Gastrocnemius medialis (tissue), 4 donors: ENCODE measurements at regions not wholly inside any gene's neighbourhood (a gene's known extent, or its start where the extent isn't known, plus 50 kb on each side); places are given as distances from the start of the nearest gene placed in this dataset.

Experiments
- ATAC-seq, 2 donors: fragments of 150-250 bp; one replicate each; pipeline ENCODE4 v1.9.1; 2016
- DNase-seq, 2 donors: peaks; one replicate each; pipeline ENCODE4 v3.0.0-alpha.2; 2019
- H3K27ac ChIP-seq, 4 donors: fragments of 200-600 bp; sonication (generic); 1 replicate in 1 of 4; 2 replicates in 3 of 4; pipeline ENCODE4 v1.5.1; 2016 to 2018; ENCODE audit warnings: mild to moderate bottlenecking in 2 of 4, moderate library complexity in 1 of 4
- H3K27me3 ChIP-seq, 3 donors: fragments of 200-600 bp; sonication (generic) in 2 of 3; 1 replicate in 1 of 3; 2 replicates in 2 of 3; pipeline versions ENCODE4 v1.5.1 to v1.6.0; 2016 to 2019; ENCODE audit warnings: mild to moderate bottlenecking in 1 of 3, moderate library complexity in 1 of 3
- H3K36me3 ChIP-seq, 2 donors: fragments of 200-600 bp; sonication (generic) in 1 of 2; one replicate each; pipeline ENCODE4 v1.5.1; 2017 to 2018
- H3K4me1 ChIP-seq, 2 donors: fragments of 200-600 bp; sonication (generic) in 1 of 2; one replicate each; pipeline ENCODE4 v1.5.1; 2016 to 2017; ENCODE audit warnings: mild to moderate bottlenecking in 2 of 2
- H3K4me3 ChIP-seq, 4 donors: fragments of 200-600 bp; sonication (generic) in 3 of 4; 1 replicate in 1 of 4; 2 replicates in 3 of 4; pipeline ENCODE4 v1.5.1; 2016 to 2019; ENCODE audit warnings: mild to moderate bottlenecking in 2 of 4
- H3K9me3 ChIP-seq, 3 donors: fragments of 200-600 bp; sonication (generic) in 2 of 3; 1 replicate in 1 of 3; 2 replicates in 2 of 3; pipeline ENCODE4 v1.5.1; 2016 to 2019
- POLR2A ChIP-seq, 2 donors: fragments of 450-650 bp; IDR thresholded peaks; one replicate each; pipeline ENCODE4 v1.6.1; 2017; ENCODE audit warnings: antibody characterized with exemption in 2 of 2, mild to moderate bottlenecking in 2 of 2, moderate library complexity in 2 of 2
- in situ Hi-C, 4 donors: fragments of 200-750 bp; cut with MboI; loops; one replicate each; pipeline versions ENCODE4 v1.15.0 to v1.8.0; 2017; ENCODE audit warnings: low sequenced_read_pairs in 4 of 4
- intact Hi-C: fragments of 100-400 bp; cut with DNase I; formaldehyde crosslinking; loops from one replicate; pipeline ENCODE4 v1.15.1; 2023; ENCODE audit warnings: low total_unique reads
- TF ChIP-seq, protein P1 (sequence below), 5 experiments: fragments of 450-650 bp in 3 of 5; fragments of 200-600 bp in 2 of 5; sonication (generic) in 2 of 5; IDR thresholded peaks in 4 of 5; conservative IDR thresholded peaks in 1 of 5; 1 replicate in 4 of 5; 2 replicates in 1 of 5; pipeline ENCODE4 v1.5.1; 2016 to 2019; ENCODE audit warnings: antibody characterized with exemption in 5 of 5, mild to moderate bottlenecking in 3 of 5, moderate library complexity in 3 of 5

DNA sequence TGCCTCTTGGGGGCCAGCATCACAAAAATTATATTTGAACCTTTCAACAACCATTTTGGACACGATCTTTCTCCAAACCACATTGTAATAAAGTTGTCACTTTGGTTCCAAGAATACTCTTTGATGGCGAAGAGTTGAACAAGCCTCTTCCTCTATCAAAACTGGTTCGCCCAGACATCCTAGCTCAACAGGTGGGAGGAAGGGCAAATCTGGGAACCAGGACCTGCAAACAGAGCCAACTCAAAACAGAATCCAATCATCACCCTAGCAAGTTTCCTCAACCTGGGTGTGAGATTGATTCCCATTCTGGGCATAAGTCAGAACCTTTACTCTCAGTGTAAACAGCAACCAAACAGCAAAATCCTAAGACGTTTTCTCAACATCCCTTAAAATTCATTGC, 141.2 kb upstream of the RREB1 start:
- in situ Hi-C loops (no loop called here), intact Hi-C loops (no loop called here)
- Histone ChIP-seq H3K4me3 (no peak overlapping the region), H3K9me3 (no peaks in the 10 kb centered on the region), H3K27ac (no peak overlapping the region), H3K27me3 (no peaks in the 10 kb centered on the region), H3K4me1 (no peaks in the 10 kb centered on the region), H3K36me3 (no peaks in the 10 kb centered on the region)
- TF ChIP-seq, protein P1, sequence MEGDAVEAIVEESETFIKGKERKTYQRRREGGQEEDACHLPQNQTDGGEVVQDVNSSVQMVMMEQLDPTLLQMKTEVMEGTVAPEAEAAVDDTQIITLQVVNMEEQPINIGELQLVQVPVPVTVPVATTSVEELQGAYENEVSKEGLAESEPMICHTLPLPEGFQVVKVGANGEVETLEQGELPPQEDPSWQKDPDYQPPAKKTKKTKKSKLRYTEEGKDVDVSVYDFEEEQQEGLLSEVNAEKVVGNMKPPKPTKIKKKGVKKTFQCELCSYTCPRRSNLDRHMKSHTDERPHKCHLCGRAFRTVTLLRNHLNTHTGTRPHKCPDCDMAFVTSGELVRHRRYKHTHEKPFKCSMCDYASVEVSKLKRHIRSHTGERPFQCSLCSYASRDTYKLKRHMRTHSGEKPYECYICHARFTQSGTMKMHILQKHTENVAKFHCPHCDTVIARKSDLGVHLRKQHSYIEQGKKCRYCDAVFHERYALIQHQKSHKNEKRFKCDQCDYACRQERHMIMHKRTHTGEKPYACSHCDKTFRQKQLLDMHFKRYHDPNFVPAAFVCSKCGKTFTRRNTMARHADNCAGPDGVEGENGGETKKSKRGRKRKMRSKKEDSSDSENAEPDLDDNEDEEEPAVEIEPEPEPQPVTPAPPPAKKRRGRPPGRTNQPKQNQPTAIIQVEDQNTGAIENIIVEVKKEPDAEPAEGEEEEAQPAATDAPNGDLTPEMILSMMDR (IDR thresholded peaks at IDR 0.05 in 4 of 5, conservative IDR thresholded peaks at IDR 0.05 in 1 of 5) = no peak
- TF ChIP-seq POLR2A (IDR thresholded peaks at IDR 0.05) = no peak
- no peak for ATAC-seq
- DNase-seq = no peak

DNA sequence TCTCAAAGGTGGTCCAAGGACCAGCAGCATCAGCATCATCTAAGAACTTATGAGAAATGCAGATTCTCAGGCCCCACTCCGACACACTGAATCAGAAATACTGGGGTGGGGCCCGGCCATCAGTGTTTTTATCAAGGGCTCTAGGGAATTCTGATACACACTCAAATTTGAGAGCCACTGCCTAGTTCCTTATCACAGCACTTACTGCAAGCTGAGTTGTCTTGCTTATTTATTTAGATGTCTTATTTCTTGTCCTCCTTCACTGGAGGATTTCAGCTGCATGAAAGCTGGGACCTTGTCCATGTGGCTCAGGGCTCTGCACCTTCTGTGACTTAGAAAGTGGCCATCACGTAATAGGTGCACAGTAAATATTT, 139.4 kb upstream of the RREB1 start:
- no peak overlapping the region for H3K4me3 ChIP-seq
- TF ChIP-seq, protein P1 (IDR thresholded peaks at IDR 0.05 in 4 of 5, conservative IDR thresholded peaks at IDR 0.05 in 1 of 5) = no peak
- TF ChIP-seq POLR2A (IDR thresholded peaks at IDR 0.05) = no peak
- ATAC-seq = no peak
- intact Hi-C loops = no loop called here
- no peaks in the 10 kb centered on the region for H3K36me3 ChIP-seq
- H3K9me3 ChIP-seq = no peaks in the 10 kb centered on the region
- no peak overlapping the region for H3K27ac ChIP-seq
- H3K27me3 ChIP-seq = no peaks in the 10 kb centered on the region
- H3K4me1 ChIP-seq = no peaks in the 10 kb centered on the region
- in situ Hi-C loops = no loop called here
- DNase-seq = no peak

DNA sequence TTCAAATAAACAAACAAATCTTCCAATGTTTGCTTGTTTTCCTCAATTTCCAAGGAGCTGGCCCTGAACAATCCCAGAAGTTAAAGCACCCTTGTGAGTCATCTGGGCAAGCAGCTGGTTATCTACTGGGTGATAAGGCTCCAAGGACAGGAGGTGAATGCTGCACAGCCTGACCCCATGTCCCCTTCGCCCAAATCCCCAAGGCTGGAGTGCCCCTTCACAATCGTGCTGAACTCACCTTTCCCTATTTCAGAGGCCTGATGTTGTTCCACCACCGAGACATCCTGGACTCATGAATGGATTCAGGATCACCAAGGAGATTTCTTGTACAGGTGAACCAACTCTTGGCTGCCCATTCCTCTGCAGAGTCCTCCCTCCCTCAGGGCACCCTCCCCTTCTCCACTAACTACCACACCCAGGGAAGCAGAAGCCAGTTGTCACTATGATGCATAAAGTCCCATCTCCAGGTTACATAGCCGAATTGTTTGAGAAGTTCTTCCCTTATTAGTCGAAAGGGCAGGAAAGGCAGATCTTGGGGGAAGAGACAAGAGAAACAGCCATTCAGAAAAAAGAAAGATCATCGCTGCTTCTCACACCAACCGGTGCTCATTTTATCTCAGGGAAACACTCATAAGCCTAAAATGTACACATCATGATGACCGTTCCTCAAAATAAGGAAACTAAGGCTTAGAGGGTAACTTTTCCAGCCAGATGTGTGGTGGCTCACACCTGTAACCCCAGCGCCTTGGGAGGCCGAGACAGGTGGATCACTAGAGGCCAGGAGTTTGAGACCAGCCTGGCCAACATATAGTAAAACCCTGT, 138.8 kb upstream of the RREB1 start:
- no peak overlapping the region for H3K27ac ChIP-seq
- TF ChIP-seq POLR2A (IDR thresholded peaks at IDR 0.05) = no peak
- TF ChIP-seq, protein P1 (IDR thresholded peaks at IDR 0.05 in 4 of 5, conservative IDR thresholded peaks at IDR 0.05 in 1 of 5) = no peak
- no peaks in the 10 kb centered on the region for H3K4me1 ChIP-seq
- H3K36me3 ChIP-seq = no peaks in the 10 kb centered on the region
- H3K9me3 ChIP-seq = no peaks in the 10 kb centered on the region
- H3K27me3 ChIP-seq = no peaks in the 10 kb centered on the region
- in situ Hi-C loops = no loop called here
- DNase-seq = no peak
- no peak overlapping the region for H3K4me3 ChIP-seq
- ATAC-seq = no peak
- intact Hi-C loops = no loop called here

DNA sequence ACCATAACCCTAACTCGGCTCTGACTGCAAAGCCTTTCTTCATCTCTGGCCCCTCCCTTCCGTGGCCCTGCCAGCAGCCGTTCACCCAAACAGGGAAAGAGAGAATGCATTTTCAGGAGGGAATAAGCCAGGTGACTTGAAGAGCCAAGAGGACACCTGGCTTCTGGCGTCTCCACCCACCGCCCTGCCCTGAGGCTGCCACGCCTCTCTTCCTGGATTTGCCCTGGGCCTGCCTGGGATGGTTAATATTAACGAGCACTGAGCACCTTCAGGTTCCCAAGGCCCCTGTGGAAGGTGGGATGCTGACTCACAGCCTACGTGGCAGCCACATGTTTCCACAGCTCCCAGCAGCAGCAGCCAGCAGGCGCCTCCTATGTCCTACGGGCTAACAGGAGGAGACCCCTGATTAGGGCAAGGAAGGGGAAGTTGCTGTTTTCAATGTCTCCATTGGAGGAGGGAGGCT, 138.0 kb upstream of the RREB1 start:
- Histone ChIP-seq H3K4me1 (peaks cover 0 to 4% of the 10 kb centered on the region in 2 donors), H3K27me3 (no peaks in the 10 kb centered on the region), H3K36me3 (no peaks in the 10 kb centered on the region), H3K9me3 (no peaks in the 10 kb centered on the region), H3K4me3 (no peak overlapping the region), H3K27ac (no peak overlapping the region)
- ATAC-seq (no peak), DNase-seq (no peak)
- in situ Hi-C loops (no loop called here), intact Hi-C loops (no loop called here)
- no peak for TF ChIP-seq POLR2A (IDR thresholded peaks at IDR 0.05)
- TF ChIP-seq, protein P1 (IDR thresholded peaks at IDR 0.05 in 4 of 5, conservative IDR thresholded peaks at IDR 0.05 in 1 of 5) = no peak
